H9 (cell line): ENCODE measurements at regions not wholly inside any gene's neighbourhood (a gene's known extent, or its start where the extent isn't known, plus 50 kb on each side); places are given as distances from the start of the nearest gene placed in this dataset.

Experiments used
- DNase-seq: peaks from one replicate; pipeline ENCODE4 v3.0.0-alpha.2; 2017
- H2AFZ ChIP-seq: one replicate; pipeline ENCODE4 v1.6.1; 2013; ENCODE audit warnings: mild to moderate bottlenecking, low read length, control low read depth, moderate library complexity
- H2AK5ac ChIP-seq: 2 replicates; pipeline ENCODE4 v1.6.1; 2013; ENCODE audit warnings: low read length, control low read depth, mixed read lengths; ENCODE audit not compliant: insufficient read length
- H2BK120ac ChIP-seq: one replicate; pipeline ENCODE4 v1.6.1; 2013; ENCODE audit warnings: low read depth, mild to moderate bottlenecking, low read length, control low read depth, inconsistent platforms; ENCODE audit not compliant: poor library complexity, severe bottlenecking
- H2BK12ac ChIP-seq: 2 replicates; pipeline ENCODE4 v1.6.1; 2013; ENCODE audit warnings: low read length, control low read depth, mixed read lengths, low read depth; ENCODE audit not compliant: insufficient read length
- H2BK15ac ChIP-seq: 2 replicates; pipeline ENCODE4 v1.6.1; 2013; ENCODE audit warnings: low read depth, low read length, control low read depth
- H2BK20ac ChIP-seq: one replicate; pipeline ENCODE4 v1.6.1; 2013; ENCODE audit warnings: low read depth, mild to moderate bottlenecking, low read length, control low read depth, inconsistent platforms; ENCODE audit not compliant: poor library complexity, severe bottlenecking
- H2BK5ac ChIP-seq: 2 replicates; pipeline ENCODE4 v1.6.1; 2013; ENCODE audit warnings: low read length, control low read depth, mixed read lengths; ENCODE audit not compliant: insufficient read length
- H3K14ac ChIP-seq: 2 replicates; pipeline ENCODE4 v1.6.1; 2013; ENCODE audit warnings: low read length, control low read depth; ENCODE audit not compliant: insufficient read depth
- H3K18ac ChIP-seq: 2 replicates; pipeline ENCODE4 v1.6.1; 2013; ENCODE audit warnings: low read depth, mild to moderate bottlenecking, mixed read lengths, low read length, control low read depth; ENCODE audit not compliant: insufficient read length
- H3K23ac ChIP-seq: 2 replicates; pipeline ENCODE4 v1.6.1; 2013; ENCODE audit warnings: low read length, control low read depth, mixed read lengths, low read depth; ENCODE audit not compliant: insufficient read length
- H3K23me2 ChIP-seq: 2 replicates; pipeline ENCODE4 v1.6.1; 2013; ENCODE audit warnings: low read depth, mild to moderate bottlenecking, mixed read lengths, low read length, control low read depth; ENCODE audit not compliant: insufficient read length, poor library complexity, severe bottlenecking
- H3K27ac ChIP-seq: 2 replicates; pipeline ENCODE4 v1.5.1; 2013; ENCODE audit warnings: low read length, control low read depth, mixed read lengths, low read depth; ENCODE audit not compliant: insufficient read length
- H3K27me3 ChIP-seq: 2 replicates; pipeline ENCODE4 v1.6.1; 2013; ENCODE audit warnings: low read length, control low read depth, inconsistent platforms; ENCODE audit not compliant: insufficient read depth
- H3K4ac ChIP-seq: 2 replicates; pipeline ENCODE4 v1.6.1; 2013; ENCODE audit warnings: low read depth, mild to moderate bottlenecking, control low read depth, inconsistent platforms, low read length, moderate library complexity
- H3K4me1 ChIP-seq: 2 replicates; pipeline ENCODE4 v1.6.1; 2013; ENCODE audit warnings: low read length, control low read depth, inconsistent platforms; ENCODE audit not compliant: insufficient read depth
- H3K4me2 ChIP-seq: 2 replicates; pipeline ENCODE4 v1.6.1; 2013; ENCODE audit warnings: low read length, control low read depth, mixed read lengths; ENCODE audit not compliant: insufficient read length, insufficient read depth
- H3K56ac ChIP-seq: 2 replicates; pipeline ENCODE4 v1.6.1; 2013; ENCODE audit warnings: low read depth, mild to moderate bottlenecking, mixed read lengths, low read length, control low read depth; ENCODE audit not compliant: insufficient read length
- H3K79me1 ChIP-seq: 2 replicates; pipeline ENCODE4 v1.6.1; 2013; ENCODE audit warnings: low read depth, mild to moderate bottlenecking, moderate library complexity, low read length, control low read depth, inconsistent platforms; ENCODE audit not compliant: insufficient read depth, poor library complexity, severe bottlenecking
- H3K79me2 ChIP-seq: 2 replicates; pipeline ENCODE4 v1.6.1; 2013; ENCODE audit warnings: low read length, control low read depth, inconsistent platforms; ENCODE audit not compliant: insufficient read depth
- H3K9ac ChIP-seq: 2 replicates; pipeline ENCODE4 v1.6.1; 2013; ENCODE audit warnings: low read length, control low read depth, mixed read lengths; ENCODE audit not compliant: insufficient read length; ENCODE audit errors: extremely low read depth
- H3K9me3 ChIP-seq: one replicate; pipeline ENCODE4 v1.6.1; 2013; ENCODE audit warnings: low read depth, low read length, inconsistent platforms; ENCODE audit not compliant: control insufficient read depth
- H3T11ph ChIP-seq: one replicate; pipeline ENCODE4 v1.6.1; 2013; ENCODE audit warnings: mild to moderate bottlenecking, low read length, control low read depth, inconsistent platforms
- H4K20me1 ChIP-seq: one replicate; pipeline ENCODE4 v1.6.1; 2013; ENCODE audit not compliant: control insufficient read depth, insufficient read length, insufficient read depth
- H4K5ac ChIP-seq: 2 replicates; pipeline ENCODE4 v1.6.1; 2013; ENCODE audit warnings: low read depth, mild to moderate bottlenecking, mixed read lengths, low read length, control low read depth; ENCODE audit not compliant: insufficient read length
- H4K8ac ChIP-seq: replicated peaks from 2 replicates; pipeline ENCODE4 v1.6.1; 2013; ENCODE audit warnings: low read length, control low read depth, mixed read lengths, low read depth; ENCODE audit not compliant: insufficient read length
- H4K91ac ChIP-seq: 2 replicates; pipeline ENCODE4 v1.6.1; 2013; ENCODE audit warnings: low read depth, mild to moderate bottlenecking, moderate library complexity, mixed read lengths, low read length, control low read depth; ENCODE audit not compliant: insufficient read length
- H3K27ac Mint-ChIP-seq, 3 experiments: 2 replicates in 2 of 3; 3 replicates in 1 of 3; pipeline ENCODE4 v1.8.0; 2020 to 2021; ENCODE audit warnings: mixed read lengths in 3 of 3, mild to moderate bottlenecking in 1 of 3, moderate library complexity in 1 of 3
- H3K27me3 Mint-ChIP-seq: 2 replicates; pipeline ENCODE4 v1.8.0; 2021; ENCODE audit warnings: low read depth, mild to moderate bottlenecking, moderate library complexity, mixed read lengths
- H3K36me3 Mint-ChIP-seq, 3 experiments: 2 replicates in 2 of 3; 3 replicates in 1 of 3; pipeline ENCODE4 v1.8.0; 2020 to 2021; ENCODE audit warnings: low read depth in 3 of 3, mixed read lengths in 3 of 3; ENCODE audit not compliant: insufficient read depth in 1 of 3
- H3K4me1 Mint-ChIP-seq, 2 experiments: 2 replicates each; pipeline ENCODE4 v1.8.0; 2020; ENCODE audit warnings: mixed read lengths in 2 of 2
- H3K4me3 Mint-ChIP-seq, 2 experiments: 2 replicates in 1 of 2; 3 replicates in 1 of 2; pipeline ENCODE4 v1.8.0; 2020 to 2021; ENCODE audit warnings: mild to moderate bottlenecking in 2 of 2, mixed read lengths in 2 of 2, moderate library complexity in 1 of 2
- H3K9me3 Mint-ChIP-seq, 2 experiments: 2 replicates in 1 of 2; 3 replicates in 1 of 2; pipeline ENCODE4 v1.8.0; 2020; ENCODE audit warnings: mild to moderate bottlenecking in 2 of 2, mixed read lengths in 2 of 2, moderate library complexity in 1 of 2
- CTCF ChIP-seq: fragments of 200-600 bp; sonication (generic); conservative IDR thresholded peaks from 3 replicates; pipeline ENCODE4 v1.8.0; 2021; ENCODE audit warnings: antibody characterized with exemption, mild to moderate bottlenecking
- WGBS: extraction: QIAGEN DNeasy Blood & Tissue Kit; methylation state at CpG from one replicate; pipeline ENCODE4 v1.1.7; 2013; ENCODE audit warnings: missing lambda C conversion rate, low lambda C conversion rate, mixed read lengths; ENCODE audit not compliant: insufficient read length; ENCODE audit errors: extremely low coverage; 5-methylcytosine and 5-hydroxymethylcytosine counted together

GRCh38 chr1:58403894-58404293, 142.6 kb downstream of the OMA1 start:
- H3K27me3 ChIP-seq, result no peaks in the 10 kb centered on the region
- no peak overlapping the region for H3K27ac Mint-ChIP-seq
- H2AK5ac ChIP-seq, result no peak overlapping the region

More at GRCh38 chr1:58403894-58404293, 142.6 kb downstream of the OMA1 start:
- Histone ChIP-seq H2BK5ac (no peak overlapping the region), H3K4me2 (no peak overlapping the region), H2BK20ac (no peak overlapping the region), H3K4ac (no peak overlapping the region), H3K79me2 (no peaks in the 10 kb centered on the region), H4K20me1 (no peaks in the 10 kb centered on the region), H4K91ac (no peak overlapping the region), H3T11ph (no peak overlapping the region), H2BK120ac (no peak overlapping the region), H4K5ac (no peak overlapping the region), H3K14ac (no peak overlapping the region), H3K9me3 (no peaks in the 10 kb centered on the region), H3K27ac (no peak overlapping the region), H3K79me1 (no peaks in the 10 kb centered on the region), H3K4me1 (peaks cover 4% of the 10 kb centered on the region), H3K56ac (no peak overlapping the region), H3K9ac (no peak overlapping the region), H4K8ac (no peak overlapping the region), H2BK12ac (no peak overlapping the region), H3K18ac (no peak overlapping the region), H2BK15ac (no peak overlapping the region), H3K23me2 (no peaks in the 10 kb centered on the region), H3K23ac (no peak overlapping the region), H2AFZ (no peak overlapping the region)
- peaks cover 9 to 12% of the 10 kb centered on the region in 2 experiments for H3K4me1 Mint-ChIP-seq
- no peaks in the 10 kb centered on the region; a peak in 1 of 7 replicates for H3K36me3 Mint-ChIP-seq
- H3K4me3 Mint-ChIP-seq, result no peak overlapping the region
- no peaks in the 10 kb centered on the region for H3K9me3 Mint-ChIP-seq
- no peak for TF ChIP-seq CTCF
- DNase-seq, result no peak
- WGBS, result no CpG with 5 or more reads among the region's 1 CpG
- H3K27me3 Mint-ChIP-seq, result no peaks in the 10 kb centered on the region
